GM20000 (cell line): ENCODE measurements at regions not wholly inside any gene's neighbourhood (a gene's known extent, or its start where the extent isn't known, plus 50 kb on each side); places are given as distances from the start of the nearest gene placed in this dataset.

ENCODE experiments used
- DNase-seq: peaks from one replicate; pipeline ENCODE4 v3.0.0; 2012; ENCODE audit warnings: low spot score
- TF ChIP-seq, protein P1 (sequence below): IDR thresholded peaks from 2 replicates; pipeline ENCODE4 v1.5.1; 2012; ENCODE audit warnings: mild to moderate bottlenecking, control low read depth; ENCODE audit errors: extremely low read depth, missing control alignments

- TF ChIP-seq, protein P1, sequence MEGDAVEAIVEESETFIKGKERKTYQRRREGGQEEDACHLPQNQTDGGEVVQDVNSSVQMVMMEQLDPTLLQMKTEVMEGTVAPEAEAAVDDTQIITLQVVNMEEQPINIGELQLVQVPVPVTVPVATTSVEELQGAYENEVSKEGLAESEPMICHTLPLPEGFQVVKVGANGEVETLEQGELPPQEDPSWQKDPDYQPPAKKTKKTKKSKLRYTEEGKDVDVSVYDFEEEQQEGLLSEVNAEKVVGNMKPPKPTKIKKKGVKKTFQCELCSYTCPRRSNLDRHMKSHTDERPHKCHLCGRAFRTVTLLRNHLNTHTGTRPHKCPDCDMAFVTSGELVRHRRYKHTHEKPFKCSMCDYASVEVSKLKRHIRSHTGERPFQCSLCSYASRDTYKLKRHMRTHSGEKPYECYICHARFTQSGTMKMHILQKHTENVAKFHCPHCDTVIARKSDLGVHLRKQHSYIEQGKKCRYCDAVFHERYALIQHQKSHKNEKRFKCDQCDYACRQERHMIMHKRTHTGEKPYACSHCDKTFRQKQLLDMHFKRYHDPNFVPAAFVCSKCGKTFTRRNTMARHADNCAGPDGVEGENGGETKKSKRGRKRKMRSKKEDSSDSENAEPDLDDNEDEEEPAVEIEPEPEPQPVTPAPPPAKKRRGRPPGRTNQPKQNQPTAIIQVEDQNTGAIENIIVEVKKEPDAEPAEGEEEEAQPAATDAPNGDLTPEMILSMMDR, result no peak
- no peak for DNase-seq
Observed at GRCh38 chr5:89573345-89573744, 690.4 kb upstream of the MEF2C start.

DNA sequence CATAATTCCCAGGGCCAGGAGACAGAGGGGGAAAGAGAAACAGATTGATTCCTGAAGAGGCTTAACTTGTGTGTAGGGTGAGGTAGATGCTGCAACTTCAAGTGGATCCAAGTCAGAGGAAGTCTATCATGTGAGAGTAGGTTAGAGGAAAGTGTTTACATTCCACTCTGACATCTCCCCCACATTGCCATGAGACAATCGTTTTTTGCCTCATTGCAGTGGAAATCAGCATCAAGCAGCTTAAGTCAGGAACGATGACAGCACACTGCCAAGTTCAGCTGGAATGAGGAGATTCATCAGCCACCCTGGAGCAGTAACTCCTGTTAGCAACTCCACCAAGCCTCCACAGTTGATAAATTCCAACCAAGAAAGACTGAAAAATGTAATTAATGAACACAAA is 689.7 kb upstream of the MEF2C start:
- DNase-seq, result no peak
- TF ChIP-seq, protein P1, result no peak

DNA sequence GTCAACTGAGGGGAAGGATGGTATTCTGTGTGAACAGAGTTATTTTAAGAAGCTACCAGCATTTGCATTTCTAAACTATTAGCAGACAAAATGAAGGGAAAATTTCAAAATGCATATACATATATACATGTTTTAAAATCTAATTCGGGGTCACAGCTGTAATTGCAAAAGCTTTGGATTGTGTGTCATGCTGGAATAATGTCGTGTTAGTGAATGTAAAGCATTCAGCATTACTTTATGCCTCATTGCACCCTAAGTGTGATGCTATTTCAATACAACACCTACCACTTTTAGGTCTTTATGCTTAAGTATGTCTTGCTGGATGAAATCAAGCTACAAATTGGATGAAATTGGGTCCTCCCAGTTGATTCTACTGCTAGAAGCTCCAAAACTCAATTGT is 687.6 kb upstream of the MEF2C start:
- DNase-seq, result no peak
- TF ChIP-seq, protein P1, result no peak

- DNase-seq, result no peak
- TF ChIP-seq, protein P1, result no peak
Observed at GRCh38 chr5:89566340-89566739, 683.4 kb upstream of the MEF2C start.

DNA sequence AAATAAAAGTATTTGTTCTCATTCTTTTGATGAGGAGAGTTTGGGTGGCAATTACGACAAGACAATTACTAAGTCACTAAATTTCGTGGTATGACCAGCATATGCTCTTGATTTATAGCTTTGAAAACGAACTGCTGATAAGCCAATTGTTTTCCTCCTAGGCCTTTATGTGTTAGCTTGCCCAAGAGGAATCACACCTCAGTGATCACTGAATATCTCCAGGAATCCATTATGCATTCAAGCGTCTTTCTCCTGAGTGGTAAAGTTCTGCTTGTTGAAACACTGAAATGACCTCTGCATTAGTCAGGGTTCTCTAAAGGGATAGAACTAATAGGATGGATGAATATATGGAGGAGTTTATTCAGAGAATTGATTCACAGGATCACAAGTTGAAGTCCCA is 677.7 kb upstream of the MEF2C start:
- TF ChIP-seq, protein P1, result no peak

GRCh38 chr5:89556215-89556913 is 673.4 kb upstream of the MEF2C start:
- no peak for DNase-seq
- TF ChIP-seq, protein P1, result no peak

More for the DNA sequence above, 677.7 kb upstream of the MEF2C start:
- DNase-seq, result no peak

DNA sequence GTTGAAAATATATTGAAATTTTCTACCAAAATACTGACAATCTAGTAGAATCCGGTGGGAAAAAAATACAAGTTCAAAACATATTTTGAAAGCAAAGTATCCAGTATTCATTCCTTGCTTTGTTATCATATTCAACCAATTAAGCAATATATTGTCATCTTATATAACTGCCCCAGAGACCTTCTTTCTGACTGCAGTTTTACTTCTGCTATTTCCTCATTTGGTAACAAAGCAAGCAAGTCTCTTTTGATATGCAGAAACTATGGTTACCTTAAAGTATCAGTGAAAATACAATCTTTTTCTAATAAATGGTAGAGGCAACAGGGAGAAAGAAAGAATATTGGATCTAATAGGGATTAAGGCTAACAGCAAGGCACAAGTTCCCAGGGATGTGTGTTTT is 663.7 kb upstream of the MEF2C start:
- TF ChIP-seq, protein P1, result no peak
- DNase-seq, result no peak
